Endothelial cell of umbilical vein (primary cell): ENCODE measurements at regions not wholly inside any gene's neighbourhood (a gene's known extent, or its start where the extent isn't known, plus 50 kb on each side); places are given as distances from the start of the nearest gene placed in this dataset.

Experiments
- BruUV-seq: library from RNA; stranded (reverse); fragments of 400-500 nt; replicated peaks from 2 replicates; lab custom pipeline; 2021; lab: Mats Ljungman, UMichigan
- CTCF ChIA-PET: fragments of 300-600, 350-600 bp; sonication (Branson Sonifier 250); formaldehyde crosslinking; loops from one replicate; lab custom pipeline; 2021; ENCODE audit warnings: antibody characterized with exemption, inconsistent platforms; lab: Charles Lee
- POLR2A ChIA-PET: fragments of 300-600, 350-600 bp; sonication (Branson Sonifier 250); formaldehyde crosslinking; loops from one replicate; lab custom pipeline; 2021; ENCODE audit warnings: antibody characterized with exemption, inconsistent platforms; lab: Charles Lee
- DNase-seq: peaks from one replicate; pipeline ENCODE4 v3.0.0-alpha.2; 2011; ENCODE audit warnings: low read depth, low spot score
- FAIRE-seq: peaks from 2 replicates; lab custom pipeline; 2011; peaks lifted over from hg19 to GRCh38; lab: Jason Lieb, UNC
- H2AFZ ChIP-seq: 2 replicates; pipeline ENCODE4 v1.6.0; 2012; ENCODE audit warnings: low read depth, low read length, control low read depth, inconsistent platforms
- H3K27ac ChIP-seq: 2 replicates; pipeline ENCODE4 v1.5.1; 2011; ENCODE audit warnings: low read depth, mild to moderate bottlenecking, control low read depth, low read length, moderate library complexity; ENCODE audit not compliant: insufficient read depth
- H3K27me3 ChIP-seq, 2 experiments: 2 replicates each; pipeline versions ENCODE4 v1.6.0 to v1.6.1; 2011; ENCODE audit warnings: low read length in 2 of 2, mixed read lengths in 1 of 2; ENCODE audit not compliant: control insufficient read depth in 2 of 2, insufficient read depth in 2 of 2
- H3K36me3 ChIP-seq, 2 experiments: 2 replicates in 1 of 2; 3 replicates in 1 of 2; pipeline ENCODE4 v1.5.1; 2011; ENCODE audit warnings: low read length in 2 of 2, mild to moderate bottlenecking in 1 of 2, moderate library complexity in 1 of 2; ENCODE audit not compliant: control insufficient read depth in 2 of 2, insufficient read depth in 2 of 2; ENCODE audit errors: extremely low read depth in 1 of 2
- H3K4me1 ChIP-seq: 3 replicates; pipeline ENCODE4 v1.5.1; 2011; ENCODE audit warnings: mild to moderate bottlenecking, low read length; ENCODE audit not compliant: control insufficient read depth, insufficient read depth; ENCODE audit errors: extremely low read depth
- H3K4me2 ChIP-seq: 2 replicates; pipeline ENCODE4 v1.6.1; 2011; ENCODE audit warnings: low read length, control low read depth, mixed read lengths; ENCODE audit not compliant: insufficient read depth
- H3K4me3 ChIP-seq, 3 experiments: fragments of 200-600 bp in 1 of 3; sonication (generic), shearing (Covaris generic) in 1 of 3; replicated peaks in 1 of 3; 2 replicates each; pipeline ENCODE4 v1.5.1; 2011 to 2016; ENCODE audit warnings: control low read depth in 3 of 3, low read length in 3 of 3, mild to moderate bottlenecking in 2 of 3, inconsistent platforms in 1 of 3, low read depth in 1 of 3, moderate library complexity in 1 of 3; ENCODE audit not compliant: insufficient read depth in 1 of 3
- H3K79me2 ChIP-seq: 2 replicates; pipeline ENCODE4 v1.6.0; 2012; ENCODE audit warnings: low read length, inconsistent platforms; ENCODE audit not compliant: control insufficient read depth, insufficient read depth
- H3K9ac ChIP-seq: replicated peaks from 2 replicates; pipeline ENCODE3; 2011; ENCODE audit warnings: low read length, control low read depth; ENCODE audit not compliant: insufficient read depth; ENCODE audit errors: extremely low read depth
- H3K9me1 ChIP-seq: replicated peaks from 3 replicates; pipeline ENCODE4 v1.6.0; 2011; ENCODE audit warnings: mild to moderate bottlenecking, low read length; ENCODE audit not compliant: control insufficient read depth, insufficient read depth; ENCODE audit errors: extremely low read depth
- H3K9me3 ChIP-seq: replicated peaks from 2 replicates; pipeline ENCODE4 v1.5.1; 2012; ENCODE audit warnings: low read length, inconsistent platforms; ENCODE audit not compliant: control insufficient read depth, insufficient read depth
- H4K20me1 ChIP-seq: replicated peaks from 2 replicates; pipeline ENCODE3; 2011; ENCODE audit warnings: mild to moderate bottlenecking, low read length; ENCODE audit not compliant: control insufficient read depth, insufficient read depth; ENCODE audit errors: extremely low read depth
- EZH2 ChIP-seq: IDR thresholded peaks from 2 replicates; pipeline ENCODE4 v1.6.1; 2012; ENCODE audit warnings: borderline replicate concordance, low read depth, mild to moderate bottlenecking, moderate library complexity, low read length, inconsistent platforms; ENCODE audit not compliant: severe bottlenecking
- FOS ChIP-seq: IDR thresholded peaks from 2 replicates; pipeline ENCODE4 v1.6.1; 2011; ENCODE audit warnings: mild to moderate bottlenecking, low read length, moderate library complexity, borderline replicate concordance; ENCODE audit not compliant: insufficient read depth
- GATA2 ChIP-seq: IDR thresholded peaks from 2 replicates; pipeline ENCODE4 v1.7.0; 2011; ENCODE audit warnings: low read depth, mild to moderate bottlenecking, moderate library complexity, mixed read lengths, low read length; ENCODE audit not compliant: insufficient read length, insufficient read depth
- JUN ChIP-seq: IDR thresholded peaks from 2 replicates; pipeline ENCODE4 v1.6.1; 2011; ENCODE audit warnings: borderline replicate concordance, low read depth; ENCODE audit not compliant: insufficient read length, insufficient read depth
- MYC ChIP-seq: IDR thresholded peaks from one replicate; pipeline ENCODE4 v1.6.1; 2011; ENCODE audit warnings: mild to moderate bottlenecking, low read depth, low read length
- POLR2A ChIP-seq: IDR thresholded peaks from 2 replicates; pipeline ENCODE4 v1.6.1; 2012; ENCODE audit warnings: low read depth, mild to moderate bottlenecking, control low read depth, low read length
- POLR2AphosphoS5 ChIP-seq: IDR thresholded peaks from 2 replicates; pipeline ENCODE4 v1.6.1; 2012; ENCODE audit warnings: low read depth, mild to moderate bottlenecking, control low read depth, low read length, moderate library complexity; ENCODE audit not compliant: insufficient read depth
- dilution Hi-C: fragments of 300-500 bp; cut with MboI; formaldehyde crosslinking; loops from one replicate; pipeline ENCODE4 v1.15.0; 2019; ENCODE audit warnings: low sequenced_read_pairs; ENCODE audit not compliant: extremely low pct_ligation_motif_present
- intact Hi-C: fragments of 100-400 bp; cut with micrococcal nuclease; formaldehyde crosslinking; loops from one replicate; pipeline ENCODE4 v1.10.0; 2022
- TF ChIP-seq, protein P1 (sequence below): IDR thresholded peaks from 2 replicates; pipeline ENCODE4 v1.6.1; 2011; ENCODE audit not compliant: insufficient read depth, insufficient read length
- TF ChIP-seq, protein P2 (sequence below), 2 donors: IDR thresholded peaks; 1 replicate in 1 of 2; 2 replicates in 1 of 2; pipeline ENCODE4 v1.5.1; 2011; ENCODE audit warnings: low read length in 2 of 2, mild to moderate bottlenecking in 2 of 2, moderate library complexity in 2 of 2, control low read depth in 1 of 2, inconsistent platforms in 1 of 2, low read depth in 1 of 2; ENCODE audit not compliant: insufficient read depth in 1 of 2; ENCODE audit errors: extremely low read depth in 1 of 2

DNA sequence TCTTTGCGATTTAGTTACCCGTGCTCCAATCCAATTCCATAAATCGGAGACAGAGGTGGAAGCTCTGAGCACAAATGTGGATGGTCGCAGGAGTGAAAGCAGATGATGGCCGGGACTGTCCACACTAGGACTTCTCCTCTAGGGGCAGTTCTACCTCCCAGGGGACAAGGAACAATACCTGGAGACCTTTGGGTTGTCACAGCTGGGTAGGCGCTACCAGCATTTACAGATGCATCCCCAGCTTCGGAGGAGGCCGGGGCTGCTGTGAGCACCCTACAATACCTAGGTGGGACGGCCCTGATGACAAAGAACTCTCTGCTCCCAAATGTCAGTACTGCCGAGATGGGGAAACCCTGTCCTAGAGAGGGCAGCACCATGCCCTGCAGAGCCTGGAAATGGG, 195.9 kb upstream of the CDH4 start:
- no peak overlapping the region for H2AFZ ChIP-seq
- FAIRE-seq (no peak), DNase-seq (no peak)
- intact Hi-C loops (no loop called here), dilution Hi-C loops (no loop called here)
- POLR2A ChIA-PET, result no interaction called here
- H3K9me3 ChIP-seq, result peaks cover 18% of the 10 kb centered on the region
- no TSS peak for BruUV-seq
- TF ChIP-seq, protein P1, sequence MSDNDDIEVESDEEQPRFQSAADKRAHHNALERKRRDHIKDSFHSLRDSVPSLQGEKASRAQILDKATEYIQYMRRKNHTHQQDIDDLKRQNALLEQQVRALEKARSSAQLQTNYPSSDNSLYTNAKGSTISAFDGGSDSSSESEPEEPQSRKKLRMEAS, result no peak
- TF ChIP-seq GATA2 (no peak), FOS (no peak), POLR2AphosphoS5 (no peak), POLR2A (no peak), EZH2 (no peak), JUN (no peak), MYC (no peak)
- TF ChIP-seq, protein P2, sequence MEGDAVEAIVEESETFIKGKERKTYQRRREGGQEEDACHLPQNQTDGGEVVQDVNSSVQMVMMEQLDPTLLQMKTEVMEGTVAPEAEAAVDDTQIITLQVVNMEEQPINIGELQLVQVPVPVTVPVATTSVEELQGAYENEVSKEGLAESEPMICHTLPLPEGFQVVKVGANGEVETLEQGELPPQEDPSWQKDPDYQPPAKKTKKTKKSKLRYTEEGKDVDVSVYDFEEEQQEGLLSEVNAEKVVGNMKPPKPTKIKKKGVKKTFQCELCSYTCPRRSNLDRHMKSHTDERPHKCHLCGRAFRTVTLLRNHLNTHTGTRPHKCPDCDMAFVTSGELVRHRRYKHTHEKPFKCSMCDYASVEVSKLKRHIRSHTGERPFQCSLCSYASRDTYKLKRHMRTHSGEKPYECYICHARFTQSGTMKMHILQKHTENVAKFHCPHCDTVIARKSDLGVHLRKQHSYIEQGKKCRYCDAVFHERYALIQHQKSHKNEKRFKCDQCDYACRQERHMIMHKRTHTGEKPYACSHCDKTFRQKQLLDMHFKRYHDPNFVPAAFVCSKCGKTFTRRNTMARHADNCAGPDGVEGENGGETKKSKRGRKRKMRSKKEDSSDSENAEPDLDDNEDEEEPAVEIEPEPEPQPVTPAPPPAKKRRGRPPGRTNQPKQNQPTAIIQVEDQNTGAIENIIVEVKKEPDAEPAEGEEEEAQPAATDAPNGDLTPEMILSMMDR (IDR thresholded peaks at IDR 0.05; ENCODE audit: extremely low read depth in 1 of 2, insufficient read depth in 1 of 2, low read depth in 1 of 2, low read length in 2 of 2), result no peak
- no peaks in the 10 kb centered on the region for H4K20me1 ChIP-seq
- no peak overlapping the region for H3K4me2 ChIP-seq
- no peak overlapping the region for H3K27ac ChIP-seq
- no peak overlapping the region for H3K4me3 ChIP-seq
- no peaks in the 10 kb centered on the region for H3K79me2 ChIP-seq
- H3K9ac ChIP-seq, result no peak overlapping the region
- H3K27me3 ChIP-seq, result no peaks in the 10 kb centered on the region
- no peaks in the 10 kb centered on the region for H3K9me1 ChIP-seq
- no peaks in the 10 kb centered on the region for H3K4me1 ChIP-seq
- CTCF ChIA-PET, result no interaction called here
- no peaks in the 10 kb centered on the region for H3K36me3 ChIP-seq
